GM21786 (cell line): ENCODE measurements at regions not wholly inside any gene's neighbourhood (a gene's known extent, or its start where the extent isn't known, plus 50 kb on each side); places are given as distances from the start of the nearest gene placed in this dataset.
"Not testable (repeated sequence)": the region's sequence is repeated elsewhere in the genome, so short reads cannot be mapped to it uniquely, and the experiment has no call there.

Experiments used
- ATAC-seq: cut with Tn5 transposase; IDR thresholded peaks from one replicate; pipeline ENCODE4 v1.9.1; 2021; ENCODE audit not compliant: unreplicated experiment

GRCh38 chr13:55560331-55560730, 1580.4 kb upstream of the PRR20A start:
- no peak for ATAC-seq

- no peak for ATAC-seq
These were observed 1577.5 kb upstream of the PRR20A start for GRCh38 chr13:55563267-55563666.

- no peak for ATAC-seq
These were observed 1574.4 kb upstream of the PRR20A start for GRCh38 chr13:55566334-55566733.

DNA sequence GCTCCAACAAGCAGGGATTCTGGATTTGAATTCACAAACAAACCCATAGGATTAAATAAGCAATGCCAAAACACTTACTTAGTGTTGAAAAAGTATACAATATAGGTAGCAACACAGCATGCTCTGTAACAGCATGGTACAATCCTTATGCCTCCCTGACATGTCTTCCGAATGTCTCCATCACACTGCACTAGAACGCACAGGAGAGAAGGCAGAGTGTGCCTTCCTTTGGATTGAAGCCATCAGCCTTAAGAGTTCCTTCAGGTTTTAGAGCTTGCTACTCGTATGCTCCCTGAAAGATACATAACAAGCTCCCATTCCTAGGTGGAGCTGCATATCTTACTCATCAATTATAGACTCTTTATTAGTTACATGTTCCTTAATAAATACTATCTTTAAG, 1573.9 kb upstream of the PRR20A start:
- no peak for ATAC-seq

DNA sequence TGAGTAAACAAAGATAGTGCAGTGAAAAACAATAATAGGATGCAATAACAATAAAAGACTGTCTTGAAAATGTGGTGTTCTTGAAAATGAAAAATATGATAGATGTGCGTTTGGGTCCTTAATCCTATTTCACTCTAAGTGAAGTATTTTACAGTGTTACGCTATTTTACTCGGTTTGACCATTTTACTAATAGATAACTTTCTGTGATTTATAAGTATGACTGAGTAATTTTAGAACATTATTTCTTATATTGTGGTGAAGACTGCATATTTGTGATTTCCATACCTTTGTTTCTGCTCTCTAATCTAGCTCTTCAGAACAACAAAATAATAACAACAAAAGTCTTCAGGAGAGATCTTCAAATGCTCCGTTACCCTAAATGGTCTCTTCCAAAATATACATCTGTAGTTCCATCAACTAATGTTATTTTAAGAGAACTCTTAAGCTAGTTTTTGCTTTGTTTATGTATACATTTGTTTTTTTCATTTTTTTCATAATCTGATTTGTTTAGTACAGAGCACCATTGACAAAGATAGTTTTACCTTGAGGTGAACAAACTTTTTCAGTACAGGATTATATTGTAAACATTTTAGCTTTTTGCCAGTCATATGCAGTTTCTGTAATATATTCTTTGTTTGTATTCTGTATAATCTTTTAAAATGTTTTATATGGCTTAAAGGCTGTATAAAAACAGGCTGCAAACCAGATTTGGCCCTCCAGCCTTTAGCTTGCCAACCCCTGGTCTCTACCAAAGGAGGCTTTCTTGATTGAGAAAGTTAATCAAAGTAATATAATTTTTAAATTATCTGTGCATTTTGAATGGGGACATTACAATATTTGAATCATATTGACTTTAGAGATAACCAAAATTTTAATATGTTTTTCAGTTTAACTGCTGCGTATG, 1572.7 kb upstream of the PRR20A start:
- ATAC-seq, result no peak

DNA sequence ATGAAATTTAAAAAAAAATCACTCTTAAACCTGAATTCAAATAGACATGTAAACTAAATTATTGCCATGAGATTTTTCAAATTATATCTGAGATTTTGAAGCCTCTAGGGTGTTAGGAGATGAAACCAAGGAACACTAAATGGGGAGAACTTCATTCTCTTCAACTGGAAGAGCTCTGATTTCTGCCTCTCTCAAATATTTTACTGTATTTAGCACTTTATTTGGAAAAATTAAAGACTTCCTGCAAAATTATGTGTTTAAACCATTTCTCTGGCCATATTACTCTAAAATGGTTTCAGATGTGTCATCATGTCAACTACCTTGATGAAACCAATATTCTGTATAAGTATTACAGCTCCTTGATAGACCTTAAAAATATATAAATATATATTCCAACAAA, 1571.6 kb upstream of the PRR20A start:
- ATAC-seq, result no peak

DNA sequence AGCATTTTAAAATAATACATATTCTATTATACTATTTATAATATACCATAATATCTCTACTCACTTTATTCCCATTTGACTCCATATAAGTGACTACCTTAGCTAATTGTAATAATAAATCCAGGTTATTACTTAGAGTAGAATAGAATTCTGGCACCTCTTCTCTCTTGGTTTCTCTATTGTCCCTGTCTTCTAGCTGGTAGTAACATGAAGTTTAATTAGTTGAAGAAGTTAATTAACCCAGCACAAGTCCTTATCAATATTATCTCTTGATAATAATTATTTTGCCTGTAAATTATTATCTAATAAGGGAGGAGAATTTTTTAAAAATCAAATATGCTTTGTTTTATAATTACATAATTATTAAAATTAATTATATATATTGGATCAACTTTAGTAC, 1571.2 kb upstream of the PRR20A start:
- no peak for ATAC-seq

GRCh38 chr13:55570371-55570770, 1570.3 kb upstream of the PRR20A start:
- ATAC-seq, result no peak

DNA sequence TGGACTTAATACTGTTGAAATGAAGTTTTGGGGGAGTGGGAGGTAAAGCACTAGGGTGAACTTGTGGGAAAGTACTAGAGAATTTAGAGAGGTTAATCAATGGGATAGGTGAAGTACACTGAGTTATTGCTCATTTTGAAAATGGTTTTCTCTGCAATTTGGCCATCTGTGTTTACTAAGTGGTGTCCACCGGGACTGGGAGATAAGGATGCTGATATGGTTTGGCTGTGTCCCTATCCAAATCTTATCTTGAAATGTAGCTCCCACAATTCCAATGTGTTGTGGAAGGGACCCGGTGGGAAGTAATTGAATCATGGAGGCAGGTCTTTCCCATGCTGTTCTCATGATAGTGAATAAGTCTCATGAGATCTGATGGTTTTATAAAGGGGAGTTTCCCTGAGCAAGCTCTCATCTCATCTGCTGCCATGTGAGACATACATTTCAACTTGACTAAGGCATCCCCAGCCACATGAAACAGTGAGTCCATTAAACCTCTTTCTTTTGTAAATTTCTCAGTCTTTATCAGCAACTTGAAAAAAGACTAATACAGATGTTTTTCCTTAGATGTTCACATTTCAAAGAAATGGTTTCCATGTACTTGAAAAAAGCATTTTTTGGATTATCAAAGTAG, 1569.4 kb upstream of the PRR20A start:
- ATAC-seq, result no peak

- no peak for ATAC-seq
These were observed 1568.3 kb upstream of the PRR20A start for GRCh38 chr13:55572408-55572807.

GRCh38 chr13:55572862-55573261, 1567.9 kb upstream of the PRR20A start:
- no peak for ATAC-seq

DNA sequence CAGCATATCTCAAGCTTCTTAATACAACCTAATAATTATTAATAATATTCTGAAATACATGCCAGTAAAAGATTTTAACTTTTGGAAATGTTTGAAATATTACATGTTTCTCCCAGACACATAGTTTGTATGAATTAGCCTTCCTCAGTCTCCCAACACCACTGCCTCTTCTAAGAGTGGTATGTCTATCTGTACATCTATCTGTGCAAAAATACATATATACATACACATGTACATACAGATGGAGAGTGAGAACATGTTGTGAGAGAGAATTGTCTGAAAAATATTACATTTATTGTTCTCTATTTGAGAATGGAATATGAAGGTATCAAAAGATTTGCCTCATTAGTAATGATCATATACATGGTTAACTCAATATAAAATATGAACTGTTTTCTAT, 1567.2 kb upstream of the PRR20A start:
- no peak for ATAC-seq

GRCh38 chr13:55576389-55576788, 1564.3 kb upstream of the PRR20A start:
- no peak for ATAC-seq

DNA sequence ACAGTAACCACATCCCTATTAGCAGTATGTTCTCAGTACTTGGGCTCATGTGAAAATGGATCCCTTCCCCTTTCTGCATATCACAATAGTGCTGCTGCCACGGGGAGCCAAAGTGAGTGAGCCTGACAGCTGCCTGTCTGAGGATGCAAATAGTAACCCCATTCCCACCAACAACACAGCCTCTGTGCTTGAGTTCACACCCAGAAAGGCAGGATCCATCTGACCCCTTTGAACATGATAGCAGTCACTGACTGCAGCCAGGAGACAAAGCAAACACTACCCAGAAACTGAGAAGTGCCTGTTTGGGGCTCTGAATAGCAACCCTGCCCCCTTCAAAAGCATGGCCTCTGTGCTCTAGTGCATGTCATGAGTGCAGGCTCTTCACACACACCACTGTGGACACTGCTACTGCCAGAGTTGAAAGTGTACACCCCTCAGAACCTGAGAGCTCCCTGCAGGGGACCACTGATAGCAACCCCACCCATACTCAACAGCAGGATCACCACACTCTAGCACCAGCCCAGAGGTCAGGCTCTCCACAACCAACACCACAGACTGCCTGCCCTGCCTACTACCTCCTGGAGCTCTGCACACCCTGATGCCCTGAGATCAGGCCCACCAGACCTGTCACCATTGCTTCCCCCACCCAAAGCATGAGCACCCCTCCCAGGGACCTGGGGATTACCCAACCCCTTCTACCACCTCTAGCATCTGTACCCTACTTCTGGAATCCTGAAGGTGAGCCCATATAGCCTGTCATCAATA, 1563.5 kb upstream of the PRR20A start:
- no peak for ATAC-seq

GRCh38 chr13:55577847-55578210, 1562.9 kb upstream of the PRR20A start:
- ATAC-seq, result no peak

DNA sequence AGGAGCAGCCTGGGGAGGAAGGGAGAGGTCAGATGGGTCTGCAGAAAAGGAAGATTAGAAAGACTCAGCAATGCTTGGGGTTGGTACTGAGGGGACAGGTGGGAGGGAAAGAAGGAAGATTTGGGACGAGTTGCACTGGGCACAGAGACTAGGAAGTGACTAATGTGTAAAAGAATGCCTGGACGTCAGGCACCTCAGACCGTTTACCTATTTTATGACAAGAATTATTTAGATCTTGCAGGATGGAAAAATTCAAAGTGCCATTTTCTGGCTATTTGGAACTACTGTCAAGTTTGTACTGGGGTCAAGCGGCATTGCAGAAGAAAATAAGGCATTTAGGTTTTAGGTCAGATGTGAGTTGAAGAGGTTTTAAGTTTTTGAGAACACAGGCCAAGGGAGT, 1558.4 kb upstream of the PRR20A start:
- not testable (repeated sequence) for ATAC-seq

GRCh38 chr13:55583953-55584593, 1556.6 kb upstream of the PRR20A start:
- ATAC-seq, result no peak

DNA sequence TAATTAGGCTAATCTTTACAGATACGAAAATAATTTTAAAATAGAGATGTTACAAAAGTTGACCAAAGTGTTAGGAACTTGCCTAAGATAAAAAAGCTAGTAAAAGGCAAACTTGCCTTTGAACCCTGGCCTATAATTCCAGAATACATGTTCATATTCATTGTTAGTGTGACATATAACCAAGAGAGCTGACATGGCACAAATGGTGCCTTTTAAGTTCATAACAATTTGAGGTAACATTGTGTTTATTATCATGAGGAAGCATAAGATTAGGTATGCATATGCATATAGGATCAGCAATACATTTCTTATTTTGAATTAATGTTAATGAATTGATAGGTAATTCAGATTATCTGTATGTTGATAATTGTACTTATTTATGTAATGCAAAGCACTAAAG, 1537.9 kb upstream of the PRR20A start:
- ATAC-seq, result no peak

GRCh38 chr13:55606045-55606665, 1534.6 kb upstream of the PRR20A start:
- ATAC-seq, result no peak

DNA sequence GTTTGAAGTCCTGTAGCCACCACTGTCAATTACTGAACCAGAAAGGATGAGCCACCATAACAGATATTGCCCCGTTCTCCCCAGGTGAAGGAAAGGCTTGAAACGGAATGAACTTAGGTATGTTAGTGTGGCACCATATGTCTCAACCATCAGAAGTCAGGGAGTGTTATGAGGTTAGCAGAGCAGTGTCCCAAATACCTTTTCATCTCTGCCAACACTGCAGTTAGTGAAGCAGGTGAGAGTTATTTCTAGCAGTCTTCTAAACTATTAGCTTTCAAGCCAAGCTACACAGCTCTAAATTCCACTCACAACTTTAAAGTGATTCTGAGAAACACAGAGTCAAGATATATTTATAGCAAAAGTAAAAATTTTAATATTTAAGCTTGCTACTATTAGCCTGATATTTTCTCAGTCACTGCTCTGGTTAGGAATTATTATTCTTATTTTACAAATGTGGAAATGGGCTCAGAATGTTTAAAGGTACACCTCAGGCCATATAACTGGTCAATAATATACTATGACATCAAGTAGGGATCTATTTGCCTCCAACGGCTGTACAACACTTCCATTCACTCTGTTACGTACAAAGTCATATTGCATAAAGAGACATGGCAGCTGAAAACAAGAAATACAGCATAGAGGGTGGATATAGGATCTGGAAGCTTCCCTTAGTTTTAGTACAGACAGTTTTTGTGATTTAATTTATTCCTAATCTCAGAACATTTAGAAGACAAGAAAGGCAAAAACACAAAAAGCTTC, 1527.1 kb upstream of the PRR20A start:
- ATAC-seq, result no peak
